ENCODE measurements at regions not wholly inside any gene's neighbourhood (a gene's known extent, or its start where the extent isn't known, plus 50 kb on each side); places are given as distances from the start of the nearest gene placed in this dataset.
"Not testable (repeated sequence)": the region's sequence is repeated elsewhere in the genome, so short reads cannot be mapped to it uniquely, and the experiment has no call there.

DNA sequence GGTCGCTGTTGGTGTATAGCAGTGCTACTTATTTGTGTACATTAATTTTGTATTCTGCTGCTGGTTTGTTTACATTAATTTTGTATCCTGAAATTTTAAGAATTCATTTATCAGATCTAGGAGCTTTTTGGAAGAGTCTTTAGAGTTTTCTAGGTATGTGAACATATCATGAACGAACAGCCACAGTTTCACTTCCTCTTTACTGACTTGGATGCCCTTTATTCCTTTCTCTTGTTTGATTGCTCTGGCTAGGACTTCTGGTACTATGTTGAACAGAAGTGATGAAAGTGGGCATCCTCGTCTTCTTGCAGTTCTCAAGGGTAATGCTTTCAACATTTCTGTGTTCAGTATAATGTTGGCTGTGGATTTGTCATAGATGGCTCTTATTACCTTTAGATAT lies 1757.9 kb downstream of the BRINP3 start:
- no peak for DNase-seq
- 10 to 17% methylated on average over 3 of the region's 3 CpGs for WGBS, 2 experiments (ENCODE audit: low coverage in 1 of 2, low lambda C conversion rate in 2 of 2, missing lambda C conversion rate in 2 of 2)

DNA sequence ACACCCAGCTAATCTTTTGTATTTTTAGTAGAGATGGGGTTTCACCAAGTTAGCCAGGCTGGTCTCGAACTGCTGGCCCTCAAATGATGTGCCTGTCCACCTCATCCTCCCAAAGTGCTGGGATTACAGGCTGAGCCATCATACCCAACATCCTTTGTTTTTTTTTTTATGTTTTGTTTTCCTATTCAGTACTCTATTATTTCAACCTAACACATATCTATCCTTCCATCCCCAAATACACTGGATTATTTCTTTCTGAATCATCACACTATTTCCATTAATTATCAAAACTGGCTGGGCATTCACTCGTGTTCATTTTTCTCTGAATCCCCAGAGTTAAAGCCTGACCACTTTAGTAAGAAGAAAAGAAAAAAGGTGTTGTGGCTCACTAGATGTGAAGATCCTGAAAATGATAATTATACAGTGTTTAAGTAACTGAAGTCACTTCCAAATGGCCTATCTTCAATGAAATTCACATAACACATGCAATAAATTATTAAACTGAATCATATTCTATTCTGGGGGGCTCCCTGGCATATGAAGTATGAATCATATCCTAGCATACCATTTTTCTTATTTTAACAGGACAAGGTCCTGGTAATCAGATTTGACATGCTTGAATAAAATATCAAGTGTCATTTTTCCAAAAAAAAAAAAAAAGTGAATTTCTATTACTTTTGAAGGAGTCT lies 1754.2 kb downstream of the BRINP3 start:
- 8 to 11% methylated on average over 2 of the region's 2 CpGs for WGBS, 2 experiments (ENCODE audit: low coverage in 1 of 2, low lambda C conversion rate in 2 of 2, missing lambda C conversion rate in 2 of 2)
- Histone ChIP-seq H2AFZ (no peak overlapping the region), H3K9me2 (ENCODE audit: insufficient read depth) (no peaks in the 10 kb centered on the region), H3K4me1 (ENCODE audit: insufficient read depth) (no peaks in the 10 kb centered on the region), H3K4me2 (ENCODE audit: unreplicated experiment) (no peak overlapping the region), H3K79me2 (ENCODE audit: insufficient read depth) (no peaks in the 10 kb centered on the region), H4K20me1 (ENCODE audit: insufficient read depth) (no peaks in the 10 kb centered on the region), H3K4me3 (no peak overlapping the region), H3F3A (ENCODE audit: insufficient read depth) (no peaks in the 10 kb centered on the region), H3K9ac (no peak overlapping the region), H3K27ac (no peak overlapping the region), H3K27me3 (replicated peaks; ENCODE audit: insufficient read depth) (no peaks in the 10 kb centered on the region), H3K9me3 (ENCODE audit: low read depth) (no peaks in the 10 kb centered on the region), H3K36me3 (ENCODE audit: low read depth) (no peaks in the 10 kb centered on the region)
- no peak for DNase-seq
- TF ChIP-seq EZH2 (IDR thresholded peaks at IDR 0.05; ENCODE audit: insufficient read depth, poor library complexity, severe bottlenecking) (no peak), EZH2phosphoT487 (IDR thresholded peaks at IDR 0.05; ENCODE audit: insufficient read depth, low read depth) (no peak)
- in situ Hi-C loops (cut with MboI) = no loop called here

More for the DNA sequence above, 1757.9 kb downstream of the BRINP3 start:
- H3K36me3 ChIP-seq (ENCODE audit: low read depth) = no peaks in the 10 kb centered on the region
- no peaks in the 10 kb centered on the region for H3K4me1 ChIP-seq (ENCODE audit: insufficient read depth)
- no peaks in the 10 kb centered on the region for H3K79me2 ChIP-seq (ENCODE audit: insufficient read depth)
- no peak overlapping the region for H2AFZ ChIP-seq
- no peaks in the 10 kb centered on the region for H3K9me3 ChIP-seq (ENCODE audit: low read depth)
- no peaks in the 10 kb centered on the region for H3K27me3 ChIP-seq (replicated peaks; ENCODE audit: insufficient read depth)
- TF ChIP-seq EZH2phosphoT487 (IDR thresholded peaks at IDR 0.05; ENCODE audit: insufficient read depth, low read depth) = no peak
- TF ChIP-seq EZH2 (IDR thresholded peaks at IDR 0.05; ENCODE audit: insufficient read depth, poor library complexity, severe bottlenecking) = no peak
- H3K4me2 ChIP-seq (ENCODE audit: unreplicated experiment) = no peak overlapping the region
- H3K4me3 ChIP-seq = no peak overlapping the region
- H3F3A ChIP-seq (ENCODE audit: insufficient read depth) = no peaks in the 10 kb centered on the region
- H3K9me2 ChIP-seq (ENCODE audit: insufficient read depth) = no peaks in the 10 kb centered on the region
- no peak overlapping the region for H3K9ac ChIP-seq
- in situ Hi-C loops (cut with MboI) = no loop called here
- no peak overlapping the region for H3K27ac ChIP-seq
- H4K20me1 ChIP-seq (ENCODE audit: insufficient read depth) = no peaks in the 10 kb centered on the region

- Histone ChIP-seq H3K9me2 (ENCODE audit: insufficient read depth) (no peaks in the 10 kb centered on the region), H3K27me3 (replicated peaks; ENCODE audit: insufficient read depth) (no peaks in the 10 kb centered on the region), H3K36me3 (ENCODE audit: low read depth) (no peaks in the 10 kb centered on the region), H4K20me1 (ENCODE audit: insufficient read depth) (no peaks in the 10 kb centered on the region), H3K79me2 (ENCODE audit: insufficient read depth) (no peaks in the 10 kb centered on the region), H3K4me1 (ENCODE audit: insufficient read depth) (no peaks in the 10 kb centered on the region), H3K27ac (no peak overlapping the region), H2AFZ (no peak overlapping the region), H3K4me2 (ENCODE audit: unreplicated experiment) (no peak overlapping the region), H3K9me3 (ENCODE audit: low read depth) (no peaks in the 10 kb centered on the region), H3F3A (ENCODE audit: insufficient read depth) (no peaks in the 10 kb centered on the region), H3K9ac (no peak overlapping the region), H3K4me3 (no peak overlapping the region)
- DNase-seq = no peak
- in situ Hi-C loops (cut with MboI) = no loop called here
- no peak for TF ChIP-seq EZH2 (IDR thresholded peaks at IDR 0.05; ENCODE audit: insufficient read depth, poor library complexity, severe bottlenecking)
- no peak for TF ChIP-seq EZH2phosphoT487 (IDR thresholded peaks at IDR 0.05; ENCODE audit: insufficient read depth, low read depth)
Measured at GRCh38 chr1:188729039-188729438, 1748.6 kb downstream of the BRINP3 start.

DNA sequence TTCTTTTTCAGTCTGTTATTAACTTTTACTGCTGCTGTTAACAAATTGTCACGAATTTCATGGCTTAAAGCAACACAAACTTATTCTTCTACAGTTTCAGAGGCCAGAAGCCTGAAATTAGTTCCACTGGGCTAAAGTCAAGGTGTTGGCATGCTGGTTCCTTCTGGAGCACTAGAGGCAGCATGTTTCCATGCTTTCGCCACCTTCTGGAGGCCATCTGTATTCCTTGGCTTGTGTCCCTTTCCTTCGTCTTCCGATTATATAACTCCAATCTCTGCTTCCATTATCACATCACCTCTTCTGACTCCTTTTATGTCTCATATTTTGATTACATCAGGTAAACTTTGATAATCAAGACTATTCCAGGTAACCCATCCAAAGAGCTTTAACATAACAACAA lies 1742.1 kb downstream of the BRINP3 start:
- H3K9me3 ChIP-seq (ENCODE audit: low read depth) = no peaks in the 10 kb centered on the region
- WGBS, 2 experiments (ENCODE audit: low coverage in 1 of 2, low lambda C conversion rate in 2 of 2, missing lambda C conversion rate in 2 of 2) = 21 to 37% methylated on average over 4 of the region's 4 CpGs
- in situ Hi-C loops (cut with MboI) = no loop called here

GRCh38 chr1:188749275-188749674 lies 1728.4 kb downstream of the BRINP3 start:
- DNase-seq; H4K20me1 ChIP-seq (ENCODE audit: insufficient read depth); H3K9me3 ChIP-seq (ENCODE audit: low read depth); H3K27me3 ChIP-seq (replicated peaks; ENCODE audit: insufficient read depth); H3K4me3 ChIP-seq; H2AFZ ChIP-seq; H3K4me1 ChIP-seq (ENCODE audit: insufficient read depth); H3F3A ChIP-seq (ENCODE audit: insufficient read depth); H3K4me2 ChIP-seq (ENCODE audit: unreplicated experiment); H3K9me2 ChIP-seq (ENCODE audit: insufficient read depth); H3K9ac ChIP-seq; H3K79me2 ChIP-seq (ENCODE audit: insufficient read depth); in situ Hi-C loops (cut with MboI); H3K27ac ChIP-seq; H3K36me3 ChIP-seq (ENCODE audit: low read depth): not testable (repeated sequence)
- WGBS, 2 experiments (ENCODE audit: low coverage in 1 of 2, low lambda C conversion rate in 2 of 2, missing lambda C conversion rate in 2 of 2) = 15 to 17% methylated on average over 3 of the region's 3 CpGs

More for the DNA sequence above, 1742.1 kb downstream of the BRINP3 start:
- Histone ChIP-seq H3K79me2 (ENCODE audit: insufficient read depth) (no peaks in the 10 kb centered on the region), H3K4me1 (ENCODE audit: insufficient read depth) (no peaks in the 10 kb centered on the region), H3K4me3 (no peak overlapping the region), H3K27me3 (replicated peaks; ENCODE audit: insufficient read depth) (no peaks in the 10 kb centered on the region), H4K20me1 (ENCODE audit: insufficient read depth) (no peaks in the 10 kb centered on the region), H3K4me2 (ENCODE audit: unreplicated experiment) (no peak overlapping the region), H3K36me3 (ENCODE audit: low read depth) (no peaks in the 10 kb centered on the region), H3K27ac (no peak overlapping the region), H3K9ac (no peak overlapping the region), H3K9me2 (ENCODE audit: insufficient read depth) (no peaks in the 10 kb centered on the region), H3F3A (ENCODE audit: insufficient read depth) (no peaks in the 10 kb centered on the region), H2AFZ (no peak overlapping the region)
- no peak for DNase-seq
- TF ChIP-seq EZH2 (IDR thresholded peaks at IDR 0.05; ENCODE audit: insufficient read depth, poor library complexity, severe bottlenecking) (no peak), EZH2phosphoT487 (IDR thresholded peaks at IDR 0.05; ENCODE audit: insufficient read depth, low read depth) (no peak)

DNA sequence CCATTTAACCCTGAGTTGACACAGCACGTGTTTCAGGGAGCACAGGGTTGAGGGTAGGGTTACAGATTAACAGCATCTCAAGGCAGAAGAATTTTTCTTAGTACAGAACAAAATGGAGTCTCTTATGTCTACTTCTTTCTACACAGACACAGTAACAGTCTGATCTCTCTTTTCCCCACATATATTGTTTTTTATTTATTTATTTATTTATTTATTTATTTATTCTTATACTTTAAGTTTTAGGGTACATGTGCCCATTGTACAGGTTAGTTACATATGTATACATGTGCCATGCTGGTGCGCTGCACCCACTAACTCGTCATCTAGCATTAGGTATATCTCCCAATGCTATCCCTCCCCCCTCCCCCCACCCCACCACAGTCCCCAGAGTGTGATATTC lies 1725.6 kb downstream of the BRINP3 start:
- H3K36me3 ChIP-seq (ENCODE audit: low read depth); H3F3A ChIP-seq (ENCODE audit: insufficient read depth); H2AFZ ChIP-seq; H3K4me2 ChIP-seq (ENCODE audit: unreplicated experiment); H3K4me1 ChIP-seq (ENCODE audit: insufficient read depth); H3K9ac ChIP-seq; H3K79me2 ChIP-seq (ENCODE audit: insufficient read depth); H3K9me2 ChIP-seq (ENCODE audit: insufficient read depth); H3K27ac ChIP-seq; in situ Hi-C loops (cut with MboI); H3K4me3 ChIP-seq; H3K27me3 ChIP-seq (replicated peaks; ENCODE audit: insufficient read depth); H4K20me1 ChIP-seq (ENCODE audit: insufficient read depth); H3K9me3 ChIP-seq (ENCODE audit: low read depth); DNase-seq: not testable (repeated sequence)
- WGBS, 2 experiments (ENCODE audit: low coverage in 1 of 2, low lambda C conversion rate in 2 of 2, missing lambda C conversion rate in 2 of 2) = 41 to 46% methylated on average over 1 to 3 of the region's 3 CpGs

DNA sequence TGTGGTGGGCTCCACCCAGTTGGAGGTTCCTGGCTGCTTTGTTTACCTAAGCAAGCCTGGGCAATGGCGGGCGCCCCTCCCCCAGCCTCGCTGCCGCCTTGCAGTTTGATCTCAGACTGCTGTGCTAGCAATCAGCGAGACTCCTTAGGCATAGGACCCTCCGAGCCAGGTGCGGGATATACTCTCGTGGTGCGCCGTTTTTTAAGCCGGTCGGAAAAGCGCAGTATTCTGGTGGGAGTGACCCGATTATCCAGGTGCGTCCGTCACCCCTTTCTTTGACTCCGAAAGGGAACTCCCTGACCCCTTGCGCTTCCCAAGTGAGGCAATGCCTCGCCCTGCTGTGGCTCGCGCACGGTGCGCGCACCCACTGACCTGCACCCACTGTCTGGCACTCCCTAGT lies 1719.9 kb downstream of the BRINP3 start:
- H3K4me2 ChIP-seq (ENCODE audit: unreplicated experiment); H3F3A ChIP-seq (ENCODE audit: insufficient read depth); DNase-seq; H2AFZ ChIP-seq; H3K79me2 ChIP-seq (ENCODE audit: insufficient read depth); H3K27ac ChIP-seq; in situ Hi-C loops (cut with MboI); H3K4me1 ChIP-seq (ENCODE audit: insufficient read depth); H3K27me3 ChIP-seq (replicated peaks; ENCODE audit: insufficient read depth); H3K36me3 ChIP-seq (ENCODE audit: low read depth); H3K4me3 ChIP-seq; H4K20me1 ChIP-seq (ENCODE audit: insufficient read depth); H3K9ac ChIP-seq; H3K9me3 ChIP-seq (ENCODE audit: low read depth); H3K9me2 ChIP-seq (ENCODE audit: insufficient read depth): not testable (repeated sequence)
- 63 to 70% methylated on average over 13 to 24 of the region's 24 CpGs for WGBS, 2 experiments (ENCODE audit: low coverage in 1 of 2, low lambda C conversion rate in 2 of 2, missing lambda C conversion rate in 2 of 2)
